NOMO-1 (cell line): ENCODE measurements at regions not wholly inside any gene's neighbourhood (a gene's known extent, or its start where the extent isn't known, plus 50 kb on each side); places are given as distances from the start of the nearest gene placed in this dataset.

Experiments used
- DNase-seq, 2 experiments: peaks; one replicate each; lab custom pipeline; 2025; ENCODE audit not compliant: unreplicated experiment in 2 of 2; lab: John Stamatoyannopoulos, UW

- DNase-seq = no peak
Observed at GRCh38 chr7:113491305-113491704, 373.0 kb upstream of the SMIM30 start.

- no peak for DNase-seq
Observed at GRCh38 chr7:113487925-113488731, 369.8 kb upstream of the SMIM30 start.

GRCh38 chr7:113486548-113486947 lies 368.2 kb upstream of the SMIM30 start:
- DNase-seq = no peak

GRCh38 chr7:113483657-113484056 lies 365.3 kb upstream of the SMIM30 start:
- no peak for DNase-seq

- no peak for DNase-seq
Observed at GRCh38 chr7:113480537-113480936, 362.2 kb upstream of the SMIM30 start.

- DNase-seq = no peak
Observed at GRCh38 chr7:113464096-113464855, 345.9 kb upstream of the SMIM30 start.

- no peak for DNase-seq
Observed at GRCh38 chr7:113460067-113460466, 341.7 kb upstream of the SMIM30 start.

GRCh38 chr7:113456533-113456932 lies 338.2 kb upstream of the SMIM30 start:
- no peak for DNase-seq

GRCh38 chr7:113454597-113455169 lies 336.3 kb upstream of the SMIM30 start:
- DNase-seq = no peak

- DNase-seq = no peak
Observed at GRCh38 chr7:113452245-113452644, 333.9 kb upstream of the SMIM30 start.

GRCh38 chr7:113446791-113447190 lies 328.4 kb upstream of the SMIM30 start:
- no peak for DNase-seq

- no peak for DNase-seq
Observed at GRCh38 chr7:113446391-113446790, 328.0 kb upstream of the SMIM30 start.

- no peak for DNase-seq
Observed at GRCh38 chr7:113444261-113444660, 325.9 kb upstream of the SMIM30 start.

- DNase-seq = no peak
Observed at GRCh38 chr7:113440173-113440572, 321.8 kb upstream of the SMIM30 start.

- no peak for DNase-seq
Observed at GRCh38 chr7:113431406-113431805, 313.1 kb upstream of the SMIM30 start.

- DNase-seq = no peak
Observed at GRCh38 chr7:113424185-113424817, 305.9 kb upstream of the SMIM30 start.

GRCh38 chr7:113421696-113422330 lies 303.5 kb upstream of the SMIM30 start:
- DNase-seq = peak; percentile 24 to 48

GRCh38 chr7:113414401-113415035 lies 296.2 kb upstream of the SMIM30 start:
- no peak for DNase-seq

- DNase-seq = no peak
Observed at GRCh38 chr7:113412410-113412809, 294.1 kb upstream of the SMIM30 start.

GRCh38 chr7:113410796-113411195 lies 292.4 kb upstream of the SMIM30 start:
- no peak for DNase-seq
